Activated CD4-positive, alpha-beta T cell treated with anti-CD3 and anti-CD28 coated beads for 4 hours (primary cell): ENCODE measurements at regions not wholly inside any gene's neighbourhood (a gene's known extent, or its start where the extent isn't known, plus 50 kb on each side); places are given as distances from the start of the nearest gene placed in this dataset.

Experiments used
- DNase-seq, 2 donors: peaks; one replicate each; pipeline ENCODE4 v3.0.0-alpha.2; 2020

DNA sequence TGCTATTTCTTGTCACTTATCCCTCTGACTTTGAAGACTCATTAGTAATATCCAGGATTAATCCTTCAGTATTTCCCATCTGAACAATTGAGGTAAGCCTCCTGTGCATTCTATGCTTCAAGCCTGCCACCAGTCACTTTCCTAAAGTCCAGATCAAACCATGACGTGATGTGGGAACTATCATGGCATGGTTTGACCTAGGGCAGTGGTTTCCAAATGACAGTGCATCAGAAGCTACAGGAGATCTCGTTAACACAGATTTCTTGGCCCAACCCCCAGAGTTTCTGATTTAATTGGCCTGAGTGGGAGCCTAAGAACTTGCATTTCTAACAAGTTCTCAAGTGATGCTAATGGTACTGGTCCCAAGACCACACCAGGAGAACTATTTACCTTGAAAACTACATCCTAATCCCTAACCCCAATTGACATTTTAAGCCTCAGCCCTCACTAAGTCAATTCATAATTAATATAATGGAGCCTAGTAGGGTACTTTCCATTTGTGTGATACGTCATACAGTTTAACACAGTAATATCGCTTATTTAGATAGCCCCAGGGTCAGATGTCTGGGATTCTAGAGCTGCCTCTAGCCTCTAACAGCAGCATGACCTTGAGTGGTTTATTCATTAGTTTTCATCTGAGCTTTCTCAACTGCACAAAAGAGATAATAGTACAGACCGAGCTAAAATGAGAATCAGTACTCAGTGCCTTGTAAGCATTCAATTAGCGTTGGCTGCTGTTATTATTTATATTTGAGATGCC lies 907.6 kb downstream of the TFAP2A start:
- no peak for DNase-seq

GRCh38 chr6:9504191-9504590 lies 910.7 kb downstream of the TFAP2A start:
- no peak for DNase-seq

DNA sequence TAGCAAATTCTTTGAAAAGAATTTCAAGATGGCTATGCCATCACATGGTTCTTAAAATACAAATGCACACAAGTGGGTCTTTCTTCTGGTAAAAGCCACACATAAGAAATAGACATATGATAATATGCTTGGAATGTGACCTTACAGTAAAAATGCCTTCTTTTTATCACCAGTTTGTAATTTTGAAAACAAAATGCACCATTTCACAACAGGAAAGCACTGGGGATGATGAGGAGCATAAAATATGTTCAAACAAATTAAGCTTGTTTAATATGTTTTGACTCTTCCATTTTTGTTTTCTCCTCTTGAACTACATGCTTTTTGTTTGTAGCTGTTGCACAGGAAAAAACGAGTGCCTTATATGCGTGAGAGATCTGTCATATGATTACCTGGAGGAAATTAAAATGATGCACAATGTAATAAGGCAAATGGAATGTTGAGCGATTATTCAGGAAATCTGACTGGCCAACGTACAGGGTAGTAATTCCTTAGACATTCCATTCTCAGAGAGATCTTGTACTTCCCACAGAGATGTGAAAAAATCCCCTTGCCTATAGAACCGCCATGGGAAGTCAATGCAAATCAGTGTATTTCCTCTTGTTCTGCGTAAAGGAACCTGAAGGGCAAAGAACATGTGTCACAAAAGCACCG lies 911.6 kb downstream of the TFAP2A start:
- DNase-seq: no peak

- no peak for DNase-seq
Measured at GRCh38 chr6:9499709-9500108, 915.2 kb downstream of the TFAP2A start.

GRCh38 chr6:9496837-9497236 lies 918.0 kb downstream of the TFAP2A start:
- DNase-seq: no peak

GRCh38 chr6:9494864-9495263 lies 920.0 kb downstream of the TFAP2A start:
- no peak for DNase-seq

- DNase-seq: no peak
Measured at GRCh38 chr6:9492790-9493189, 922.1 kb downstream of the TFAP2A start.

DNA sequence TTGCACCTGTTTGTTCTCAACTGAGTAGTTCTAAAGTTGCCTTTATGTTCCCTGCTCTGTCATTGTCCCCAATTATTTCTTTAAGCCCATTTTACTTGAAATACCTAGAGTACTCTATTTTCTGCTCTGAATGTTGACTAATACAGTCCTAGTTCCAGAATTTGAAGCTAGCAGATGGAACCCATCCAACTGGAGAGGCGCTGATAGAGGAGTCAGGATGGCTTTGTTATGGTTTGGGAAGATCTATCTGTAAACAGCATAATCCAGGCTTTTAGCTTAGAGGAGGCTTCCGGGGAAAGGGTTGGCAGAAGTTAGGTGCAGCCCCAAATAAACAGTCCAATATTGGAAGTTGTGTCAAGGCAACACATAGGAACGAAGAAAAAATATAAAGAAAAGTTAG lies 927.7 kb downstream of the TFAP2A start:
- DNase-seq: no peak

DNA sequence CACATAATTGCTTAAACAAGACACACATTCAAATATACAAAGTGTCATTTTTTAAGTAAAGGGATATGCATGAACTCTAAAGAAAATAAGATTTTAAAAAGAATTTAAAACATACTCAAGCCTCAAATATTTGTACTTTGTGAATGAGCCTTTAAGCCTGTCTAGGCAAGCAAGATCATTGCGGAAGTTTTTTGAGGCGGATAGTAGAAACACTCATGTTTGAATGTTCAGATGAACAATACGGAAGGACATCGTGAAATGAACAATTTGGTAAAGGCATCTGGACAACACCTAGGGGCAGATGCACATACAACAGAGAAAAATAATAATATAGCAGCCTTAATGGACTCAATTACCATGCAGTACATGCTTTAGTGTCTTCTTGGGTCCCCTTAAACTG lies 928.9 kb downstream of the TFAP2A start:
- DNase-seq: no peak

DNA sequence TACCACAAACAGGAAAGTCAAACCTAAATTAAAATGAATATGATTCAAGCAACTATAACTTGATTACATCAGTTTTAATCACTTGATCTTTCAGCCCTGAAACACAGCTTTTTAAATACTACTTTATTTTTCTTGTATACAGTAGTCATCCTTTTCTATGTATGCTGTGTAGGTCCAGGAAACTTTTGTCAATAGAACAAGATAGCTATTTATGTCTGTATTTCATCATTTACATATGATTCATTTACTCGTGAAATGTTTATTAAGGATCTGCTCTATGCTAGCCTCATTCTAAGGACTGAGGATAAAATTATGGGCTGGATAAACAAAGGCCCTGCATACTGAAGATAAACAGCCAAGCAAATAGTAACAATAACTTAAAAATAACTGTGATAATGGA lies 930.2 kb downstream of the TFAP2A start:
- no peak for DNase-seq

DNA sequence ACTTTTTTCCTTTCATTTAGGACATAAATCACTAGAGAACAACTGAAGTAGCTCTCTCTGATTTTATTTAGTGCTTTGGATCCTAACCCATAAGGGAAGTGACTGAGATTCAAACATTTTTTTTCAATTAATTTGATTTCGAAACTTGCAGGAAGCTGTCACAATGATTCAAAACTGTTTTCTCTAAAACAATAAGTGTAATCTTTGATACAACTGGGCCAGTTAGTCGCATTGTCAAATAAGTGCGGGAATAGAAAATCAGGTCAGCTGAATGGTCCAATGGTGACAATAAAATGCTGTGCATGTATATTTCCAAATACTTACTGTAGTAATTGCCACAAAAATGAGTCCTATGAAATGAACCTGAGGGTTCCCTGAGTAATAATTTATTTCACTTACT lies 930.8 kb downstream of the TFAP2A start:
- no peak for DNase-seq

DNA sequence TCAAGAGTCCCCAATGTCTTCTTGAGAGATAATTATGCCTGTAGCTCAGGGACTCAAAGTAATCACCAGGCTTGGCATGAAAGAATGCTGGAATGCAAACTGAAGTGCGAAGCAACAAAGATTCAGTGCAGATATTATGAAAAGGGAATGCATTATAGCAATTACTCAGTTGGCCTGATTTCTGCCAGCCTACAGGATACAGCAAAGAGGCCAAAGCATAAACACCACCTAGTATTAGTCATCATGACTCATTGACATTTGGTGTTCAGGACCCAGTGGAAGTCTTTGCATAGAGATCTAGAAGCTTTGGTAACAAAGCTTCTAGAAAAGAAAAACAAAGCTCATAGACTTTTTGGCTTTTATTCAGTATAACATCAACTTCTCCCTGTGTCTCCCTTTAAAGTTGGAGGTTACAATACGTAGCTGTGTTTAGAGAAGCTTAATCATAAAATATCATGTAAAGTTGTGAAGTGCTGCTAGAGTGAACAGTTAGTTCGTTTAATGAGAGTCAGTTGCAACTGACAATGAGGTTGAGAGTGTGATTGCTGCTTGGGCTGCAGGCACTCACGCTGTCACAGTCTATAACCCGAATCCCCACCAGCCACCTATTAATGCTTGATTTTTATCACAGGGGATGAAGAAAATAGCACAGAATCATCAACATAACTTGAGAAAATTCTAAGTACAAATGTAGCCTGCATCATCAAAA lies 932.7 kb downstream of the TFAP2A start:
- DNase-seq: no peak

DNA sequence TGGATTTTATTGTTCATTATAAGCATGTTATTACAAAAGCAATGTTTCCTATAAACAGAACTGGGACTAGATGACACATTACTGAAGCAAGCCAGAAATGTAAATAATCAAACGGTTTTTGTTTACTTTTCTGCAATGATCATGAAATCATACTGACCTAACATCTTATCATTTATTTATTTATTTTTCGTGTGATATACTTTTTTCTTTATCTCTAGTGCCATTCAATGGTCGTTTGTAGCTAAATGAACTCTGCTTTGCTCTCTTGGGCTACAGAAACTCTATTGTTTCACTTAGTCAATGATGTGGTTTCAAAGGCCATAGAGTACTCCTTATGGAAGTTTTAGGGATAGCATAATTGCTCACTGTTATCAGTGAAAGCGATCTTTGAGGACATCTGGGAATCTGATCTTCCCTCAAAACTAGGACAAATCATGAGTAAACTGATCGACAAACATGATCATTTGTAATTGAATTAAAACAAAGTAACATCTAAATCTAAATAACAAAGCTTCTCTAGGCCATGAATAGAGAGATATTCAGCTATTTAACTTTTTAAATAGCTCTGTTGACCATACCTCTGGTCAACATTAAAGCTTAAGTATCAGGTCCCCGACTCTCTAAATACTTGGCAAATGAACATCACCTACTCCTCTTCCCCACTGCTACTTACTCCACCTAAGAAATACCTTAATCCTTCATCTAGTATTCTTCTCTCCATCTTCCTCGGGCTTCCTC lies 933.4 kb downstream of the TFAP2A start:
- no peak for DNase-seq

- no peak for DNase-seq
Measured at GRCh38 chr6:9468277-9468676, 946.6 kb downstream of the TFAP2A start.

DNA sequence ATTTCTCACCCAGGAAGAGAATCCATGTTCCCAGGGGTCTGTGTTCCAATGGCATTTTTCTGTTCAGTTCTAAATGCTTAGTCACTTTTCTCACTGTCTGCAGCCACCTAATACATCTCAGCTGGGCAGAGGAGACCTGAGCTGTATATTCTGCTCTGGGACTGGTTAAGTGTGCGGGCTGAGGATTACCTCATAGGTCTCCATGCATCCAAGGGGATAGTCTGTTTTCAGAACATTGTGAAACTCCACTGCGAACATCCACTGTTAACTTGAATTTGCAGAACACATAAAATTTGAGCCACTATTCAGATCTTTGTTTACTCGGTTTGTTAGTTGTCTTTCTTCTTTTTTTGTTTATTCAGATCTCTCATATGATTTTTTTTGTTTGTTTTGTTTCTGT lies 947.1 kb downstream of the TFAP2A start:
- DNase-seq: no peak

DNA sequence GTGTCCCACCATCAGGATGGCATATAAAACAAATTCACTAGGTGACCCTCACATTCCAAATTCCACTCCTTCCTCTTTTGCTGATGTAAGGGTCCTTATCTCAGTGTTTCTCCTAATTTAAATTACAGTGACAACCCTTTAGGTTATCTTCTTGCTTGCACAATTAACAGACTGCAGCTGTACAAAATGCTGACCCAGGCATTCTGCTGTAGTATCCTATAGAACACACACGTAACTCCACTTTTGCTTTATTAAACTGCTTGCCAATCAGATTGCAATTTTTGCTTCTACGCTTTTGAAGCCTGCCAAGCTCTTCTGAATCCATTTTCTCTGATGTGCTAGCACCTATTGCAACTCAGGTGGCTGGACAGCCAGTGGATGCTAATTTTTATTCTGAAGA lies 950.3 kb downstream of the TFAP2A start:
- no peak for DNase-seq

GRCh38 chr6:9463311-9463710 lies 951.6 kb downstream of the TFAP2A start:
- DNase-seq: no peak

DNA sequence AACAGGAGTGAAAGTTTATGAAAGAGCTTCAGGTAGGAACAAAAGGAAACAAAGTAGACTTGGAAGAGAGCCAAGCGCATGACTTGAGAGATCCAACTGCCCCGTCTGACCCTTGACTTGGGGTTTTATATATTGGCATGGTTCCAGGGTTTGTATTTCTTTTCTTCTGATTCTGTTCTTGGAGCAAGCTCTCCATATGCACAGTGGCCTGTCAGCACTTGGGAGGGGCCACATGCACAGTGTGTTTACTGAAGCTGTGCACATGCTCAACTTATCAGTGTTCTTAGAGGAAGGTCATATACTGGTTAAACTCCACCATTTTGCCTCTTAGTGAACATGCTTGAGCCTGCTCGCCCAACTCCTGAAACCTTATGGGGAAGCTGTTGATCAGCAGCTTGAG lies 953.7 kb downstream of the TFAP2A start:
- DNase-seq: no peak

GRCh38 chr6:9458424-9458823 lies 956.5 kb downstream of the TFAP2A start:
- no peak for DNase-seq

DNA sequence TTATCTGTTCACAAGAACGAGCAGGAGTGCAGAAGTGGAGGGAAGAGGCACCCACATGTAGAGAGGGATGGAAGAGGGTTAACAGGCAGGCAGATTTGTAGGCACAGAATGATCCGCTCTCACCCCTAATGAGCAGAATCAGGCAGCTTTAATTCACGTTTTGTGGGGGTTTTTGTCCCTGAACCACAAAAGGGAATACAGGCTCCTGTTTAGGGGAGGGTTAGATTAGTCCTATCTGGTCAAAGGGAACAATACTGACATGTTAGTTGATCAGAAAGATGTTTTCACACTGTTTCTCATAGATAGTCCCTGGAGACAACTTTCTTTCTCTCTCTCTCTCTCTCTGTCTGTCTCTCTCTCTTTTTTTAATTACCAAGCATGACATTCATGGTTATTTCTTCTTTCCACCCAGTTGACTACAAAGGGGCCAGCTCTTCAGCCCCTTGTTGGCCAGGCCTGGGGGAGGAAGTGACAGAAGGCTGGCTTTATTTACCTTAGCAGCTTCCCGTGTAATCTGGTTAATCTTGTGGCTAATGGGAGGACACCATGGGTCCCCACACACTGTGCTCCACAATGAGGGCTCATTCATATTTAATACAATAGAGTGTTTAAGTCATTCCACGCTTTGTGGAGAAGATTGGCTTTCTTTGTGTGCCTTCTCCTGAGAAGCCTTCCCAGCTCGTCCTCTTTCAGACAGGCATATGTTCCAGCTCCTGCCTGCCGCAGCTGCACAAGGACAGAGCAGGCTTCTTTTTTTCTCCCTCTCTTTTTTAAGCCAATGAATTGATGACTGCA lies 958.8 kb downstream of the TFAP2A start:
- no peak for DNase-seq

- DNase-seq: no peak
Measured at GRCh38 chr6:9439621-9440330, 975.1 kb downstream of the TFAP2A start.

- no peak for DNase-seq
Measured at GRCh38 chr6:9437836-9438235, 977.0 kb downstream of the TFAP2A start.
